Cardiac fibroblast (primary cell): ENCODE measurements at regions not wholly inside any gene's neighbourhood (a gene's known extent, or its start where the extent isn't known, plus 50 kb on each side); places are given as distances from the start of the nearest gene placed in this dataset.

Experiments used
- DNase-seq, 2 donors: peaks; one replicate each; pipeline versions ENCODE4 v3.0.0 to v3.0.0-alpha.2; 2010; ENCODE audit warnings: low read depth in 2 of 2
- H3K4me3 ChIP-seq, 2 donors: replicated peaks in 1 of 2; 1 replicate in 1 of 2; 2 replicates in 1 of 2; pipeline ENCODE4 v1.5.1; 2011; ENCODE audit warnings: low read depth in 2 of 2, low read length in 2 of 2, mild to moderate bottlenecking in 2 of 2, moderate library complexity in 1 of 2
- TF ChIP-seq, protein P1 (sequence below): IDR thresholded peaks from one replicate; pipeline ENCODE4 v1.5.1; 2011; ENCODE audit warnings: low read depth, mild to moderate bottlenecking, low read length, inconsistent platforms

GRCh38 chr5:93252165-93252564 is 328.9 kb downstream of the NR2F1-AS1 start:
- H3K4me3 ChIP-seq: no peak overlapping the region
- TF ChIP-seq, protein P1, sequence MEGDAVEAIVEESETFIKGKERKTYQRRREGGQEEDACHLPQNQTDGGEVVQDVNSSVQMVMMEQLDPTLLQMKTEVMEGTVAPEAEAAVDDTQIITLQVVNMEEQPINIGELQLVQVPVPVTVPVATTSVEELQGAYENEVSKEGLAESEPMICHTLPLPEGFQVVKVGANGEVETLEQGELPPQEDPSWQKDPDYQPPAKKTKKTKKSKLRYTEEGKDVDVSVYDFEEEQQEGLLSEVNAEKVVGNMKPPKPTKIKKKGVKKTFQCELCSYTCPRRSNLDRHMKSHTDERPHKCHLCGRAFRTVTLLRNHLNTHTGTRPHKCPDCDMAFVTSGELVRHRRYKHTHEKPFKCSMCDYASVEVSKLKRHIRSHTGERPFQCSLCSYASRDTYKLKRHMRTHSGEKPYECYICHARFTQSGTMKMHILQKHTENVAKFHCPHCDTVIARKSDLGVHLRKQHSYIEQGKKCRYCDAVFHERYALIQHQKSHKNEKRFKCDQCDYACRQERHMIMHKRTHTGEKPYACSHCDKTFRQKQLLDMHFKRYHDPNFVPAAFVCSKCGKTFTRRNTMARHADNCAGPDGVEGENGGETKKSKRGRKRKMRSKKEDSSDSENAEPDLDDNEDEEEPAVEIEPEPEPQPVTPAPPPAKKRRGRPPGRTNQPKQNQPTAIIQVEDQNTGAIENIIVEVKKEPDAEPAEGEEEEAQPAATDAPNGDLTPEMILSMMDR: peak; percentile 18

DNA sequence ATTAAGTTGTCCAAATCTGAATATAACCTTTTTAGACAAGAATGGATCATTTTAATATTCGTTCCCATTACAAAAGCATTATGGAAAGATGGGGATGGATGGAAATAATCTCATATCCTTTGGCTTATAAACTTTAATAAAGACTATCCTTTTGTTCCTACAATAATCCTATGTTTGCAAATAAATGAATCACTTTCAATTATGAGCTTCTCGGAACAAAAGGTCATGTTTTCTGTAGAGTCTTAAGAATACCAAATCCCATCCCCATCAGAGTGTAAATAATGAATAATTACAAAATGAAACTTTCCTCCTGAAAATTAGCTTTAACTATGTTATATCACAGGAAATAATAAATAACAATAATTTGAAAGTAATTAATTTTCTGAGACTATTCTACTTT is 329.7 kb downstream of the NR2F1-AS1 start:
- H3K4me3 ChIP-seq: no peak overlapping the region
- DNase-seq: no peak
- TF ChIP-seq, protein P1: no peak

More at GRCh38 chr5:93252165-93252564, 328.9 kb downstream of the NR2F1-AS1 start:
- DNase-seq: peak; percentile 9 to 34

- no peak overlapping the region for H3K4me3 ChIP-seq
- TF ChIP-seq, protein P1: no peak
- peak in 1 of 2 donors; percentile 63 for DNase-seq
Measured at GRCh38 chr5:93250424-93250823, 330.6 kb downstream of the NR2F1-AS1 start.

DNA sequence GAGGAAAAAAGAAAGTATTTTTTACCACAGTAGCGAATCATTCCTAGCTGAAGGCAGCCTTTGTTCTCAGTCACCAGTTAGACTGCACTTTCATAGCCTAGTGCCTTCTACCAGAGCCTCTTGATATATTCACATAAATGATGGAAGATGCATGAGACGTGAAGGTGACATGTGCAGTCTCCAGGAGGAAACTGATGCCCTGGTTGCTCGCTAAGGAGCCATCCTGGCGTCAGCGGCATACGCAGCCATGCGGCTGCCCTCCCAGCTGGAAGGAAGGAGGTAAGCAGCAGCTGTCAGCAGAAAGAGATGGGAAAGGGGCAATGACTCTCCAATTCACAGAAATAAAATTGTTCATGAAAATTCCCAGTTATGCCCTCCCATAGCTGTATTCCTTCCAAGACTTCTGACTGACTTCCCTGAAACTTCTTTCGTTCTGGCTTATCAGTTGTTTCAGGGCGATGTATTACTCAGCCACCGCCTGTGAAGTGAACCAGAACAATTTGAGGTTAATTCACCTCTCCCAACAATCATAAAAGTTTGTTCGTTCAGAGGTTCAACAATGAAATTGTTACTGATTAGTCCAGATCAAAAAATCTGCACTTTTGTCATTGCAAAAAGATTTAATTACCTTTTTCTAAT is 331.2 kb downstream of the NR2F1-AS1 start:
- DNase-seq: peak; percentile 38 to 85
- H3K4me3 ChIP-seq: peak overlapping the region; percentile 31 to 41
- TF ChIP-seq, protein P1: no peak

- TF ChIP-seq, protein P1: no peak
- no peak for DNase-seq
- no peak overlapping the region for H3K4me3 ChIP-seq
Measured at GRCh38 chr5:93247105-93247504, 333.9 kb downstream of the NR2F1-AS1 start.

DNA sequence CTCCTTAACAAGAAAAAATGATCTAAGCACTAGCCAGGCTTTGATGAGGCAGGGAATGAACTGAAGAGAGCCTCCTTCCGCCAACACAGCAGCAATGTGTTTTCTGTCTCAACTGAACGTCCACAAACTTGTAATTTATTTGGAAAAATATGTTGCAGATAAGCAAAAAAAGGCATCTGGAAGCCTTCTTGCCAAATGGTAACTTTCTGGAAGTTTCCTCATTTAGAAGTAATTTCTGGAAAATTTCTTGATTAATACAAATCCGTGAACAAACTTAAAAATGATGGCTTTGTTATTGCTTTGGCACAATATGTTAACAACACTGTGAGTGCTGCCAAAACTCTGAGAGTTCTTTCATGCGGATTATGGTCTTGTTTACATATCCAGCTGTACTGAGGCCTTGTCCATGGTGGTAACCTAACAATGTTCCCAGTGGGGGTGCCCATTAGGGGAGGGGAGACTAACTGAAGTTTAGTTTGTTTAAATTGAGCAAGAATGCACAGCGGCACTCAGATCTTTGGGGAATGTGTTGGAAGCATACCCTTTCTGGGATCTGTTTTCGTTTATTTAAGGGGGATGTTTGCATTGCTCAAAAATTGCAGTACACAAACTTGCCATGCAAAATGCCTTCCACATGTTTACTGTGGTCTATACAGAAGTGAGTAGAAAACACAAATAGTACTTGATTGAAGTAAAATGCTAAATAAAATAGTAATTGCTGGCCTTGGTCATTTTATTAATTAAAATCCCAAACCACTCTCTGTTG is 334.7 kb downstream of the NR2F1-AS1 start:
- peak in 1 of 2 donors; percentile 85 for DNase-seq
- TF ChIP-seq, protein P1: no peak
- H3K4me3 ChIP-seq: no peak overlapping the region
